SK-N-SH treated with all-trans-retinoic acid at 6 μM for 48 hours (cell line): ENCODE measurements at regions not wholly inside any gene's neighbourhood (a gene's known extent, or its start where the extent isn't known, plus 50 kb on each side); places are given as distances from the start of the nearest gene placed in this dataset.

ENCODE experiments used
- ARNTL ChIP-seq: fragments of 450-650 bp; formaldehyde crosslinking; IDR thresholded peaks from 2 replicates; pipeline ENCODE4 v1.5.0; 2020; ENCODE audit warnings: low read depth, mild to moderate bottlenecking, moderate library complexity, borderline replicate concordance
- BACH2 ChIP-seq: fragments of 250-450 bp; sonication (Bioruptor Pico); IDR thresholded peaks from 2 replicates; pipeline ENCODE4 v1.9.0; 2021; ENCODE audit warnings: mild to moderate bottlenecking, borderline replicate concordance
- CREB5 ChIP-seq: fragments of 250-450 bp; sonication (Bioruptor Pico); IDR thresholded peaks from 2 replicates; pipeline ENCODE4 v1.5.1; 2020; ENCODE audit warnings: low read depth, mild to moderate bottlenecking, moderate library complexity
- ISL1 ChIP-seq: fragments of 250-450 bp; sonication (Bioruptor Pico); IDR thresholded peaks from 2 replicates; pipeline ENCODE4 v2.1.2; 2022; ENCODE audit warnings: mild to moderate bottlenecking, moderate library complexity
- OSR1 ChIP-seq: fragments of 250-450 bp; sonication (Bioruptor Pico); IDR thresholded peaks from 2 replicates; pipeline ENCODE4 v1.8.0; 2022; ENCODE audit warnings: moderate library complexity, mild to moderate bottlenecking, inconsistent platforms
- PATZ1 ChIP-seq: fragments of 250-450 bp; sonication (Bioruptor Pico); IDR thresholded peaks from 2 replicates; pipeline ENCODE4 v1.8.0; 2020; ENCODE audit warnings: mild to moderate bottlenecking, moderate library complexity, borderline replicate concordance
- POU6F1 ChIP-seq: fragments of 250-450 bp; sonication (Bioruptor Pico); IDR thresholded peaks from 2 replicates; pipeline ENCODE4 v1.8.0; 2021; ENCODE audit warnings: low read depth, mild to moderate bottlenecking, moderate library complexity, borderline replicate concordance
- PPARA ChIP-seq: fragments of 250-450 bp; sonication (Bioruptor Pico); IDR thresholded peaks from 2 replicates; pipeline ENCODE4 v1.5.0; 2020; ENCODE audit warnings: mild to moderate bottlenecking, borderline replicate concordance
- RARB ChIP-seq: fragments of 250-450 bp; sonication (Bioruptor Pico); IDR thresholded peaks from 2 replicates; pipeline ENCODE4 v1.8.0; 2021; ENCODE audit warnings: mild to moderate bottlenecking, moderate library complexity
- ZFP3 ChIP-seq: fragments of 250-450 bp; sonication (Bioruptor Pico); IDR thresholded peaks from 2 replicates; pipeline ENCODE4 v1.5.0; 2020; ENCODE audit warnings: mild to moderate bottlenecking, moderate library complexity
- ZFP30 ChIP-seq: fragments of 450-650 bp; formaldehyde crosslinking; IDR thresholded peaks from 2 replicates; pipeline ENCODE4 v1.5.0; 2022; ENCODE audit warnings: mild to moderate bottlenecking, moderate library complexity
- ZNF565 ChIP-seq: fragments of 450-650 bp; formaldehyde crosslinking; conservative IDR thresholded peaks from 2 replicates; pipeline ENCODE4 v1.5.0; 2020; ENCODE audit warnings: low read depth, mild to moderate bottlenecking, moderate library complexity
- ZNF70 ChIP-seq: fragments of 450-650 bp; formaldehyde crosslinking; IDR thresholded peaks from 2 replicates; pipeline ENCODE4 v1.5.0; 2020; ENCODE audit warnings: mild to moderate bottlenecking, moderate library complexity

- no peak for TF ChIP-seq CREB5 (CRISPR knock-in tag)
- no peak for TF ChIP-seq PATZ1
- TF ChIP-seq ISL1 (CRISPR knock-in tag), result no peak
- TF ChIP-seq ZNF565 (CRISPR knock-in tag), result no peak
- TF ChIP-seq ZFP30, result no peak
- TF ChIP-seq BACH2 (CRISPR knock-in tag), result no peak
- TF ChIP-seq OSR1 (CRISPR knock-in tag), result no peak
- no peak for TF ChIP-seq ZFP3
- TF ChIP-seq ZNF70 (CRISPR knock-in tag), result no peak
- no peak for TF ChIP-seq RARB
- TF ChIP-seq POU6F1, result no peak
- no peak for TF ChIP-seq PPARA
- TF ChIP-seq ARNTL (CRISPR knock-in tag), result no peak
Observed at GRCh38 chr1:90407737-90408136, 309.4 kb downstream of the BARHL2 start.
